ENCODE measurements at regions not wholly inside any gene's neighbourhood (a gene's known extent, or its start where the extent isn't known, plus 50 kb on each side); places are given as distances from the start of the nearest gene placed in this dataset.
"Not testable (repeated sequence)": the region's sequence is repeated elsewhere in the genome, so short reads cannot be mapped to it uniquely, and the experiment has no call there.

GRCh38 chr18:40245612-40246011 lies 1709.4 kb upstream of the PIK3C3 start:
- in situ Hi-C loops (cut with MboI); H4K20me1 ChIP-seq (ENCODE audit: control insufficient read depth, insufficient read depth); H3K4me1 ChIP-seq (ENCODE audit: control insufficient read depth, insufficient read depth, low read length); SMC1A ChIA-PET (ENCODE audit: uncharacterized antibody, unreplicated experiment); ATAC-seq; H3K36me3 ChIP-seq (ENCODE audit: control insufficient read depth in 2 of 2, insufficient read depth in 2 of 2, low read length in 1 of 2); intact Hi-C loops (cut with micrococcal nuclease; ENCODE audit: unreplicated experiment); H3K27me3 ChIP-seq (replicated peaks in 1 of 2; ENCODE audit: control insufficient read depth in 2 of 2, insufficient read depth in 2 of 2, low read length in 1 of 2); FAIRE-seq; DNase-seq (ENCODE audit: low read depth, low spot score); H3K79me2 ChIP-seq (ENCODE audit: control insufficient read depth, insufficient read depth, low read length); H2AFZ ChIP-seq (ENCODE audit: control insufficient read depth, low read depth, low read length); H3K4me3 ChIP-seq; H3K27ac ChIP-seq (ENCODE audit: control insufficient read depth, insufficient read depth); H3K4me2 ChIP-seq (ENCODE audit: control insufficient read depth, insufficient read depth); BruUV-seq (replicated peaks); H3K9ac ChIP-seq (ENCODE audit: control insufficient read depth, insufficient read depth, low read length); RAD21 ChIA-PET (ENCODE audit: unreplicated experiment); H3K9me3 ChIP-seq (replicated peaks; ENCODE audit: control insufficient read depth, insufficient read depth, low read length): not testable (repeated sequence)
- 12% methylated on average over 5 of the region's 5 CpGs for WGBS (ENCODE audit: insufficient coverage, insufficient replicate concordance, low lambda C conversion rate, missing lambda C conversion rate)
- POLR2A ChIA-PET: interaction anchor here (0.6 kb wide), 1 partner anchor 38 kb away, joined by 3 read pairs; no protein-coding TSS in a partner anchor
- TF ChIP-seq NFYB (IDR thresholded peaks at IDR 0.05; ENCODE audit: insufficient read depth, low read depth, low read length): peak; percentile 67; the same call in 1 of the 2 replicates
- CTCF ChIA-PET: interaction anchor here (1.3 kb wide), 1 partner anchor 15 kb away, joined by 4 read pairs; no protein-coding TSS in a partner anchor

GRCh38 chr18:40243607-40244006 lies 1711.4 kb upstream of the PIK3C3 start:
- ChIA-PET SMC1A (ENCODE audit: uncharacterized antibody, unreplicated experiment) (no interaction called here), RAD21 (ENCODE audit: unreplicated experiment) (no interaction called here), CTCF (no interaction called here), POLR2A (no interaction called here)
- no peak overlapping the region for H3K9ac ChIP-seq (ENCODE audit: control insufficient read depth, insufficient read depth, low read length)
- H2AFZ ChIP-seq (ENCODE audit: control insufficient read depth, low read depth, low read length): no peak overlapping the region
- H3K27ac ChIP-seq (ENCODE audit: control insufficient read depth, insufficient read depth): no peak overlapping the region
- no peaks in the 10 kb centered on the region for H3K27me3 ChIP-seq (replicated peaks in 1 of 2; ENCODE audit: control insufficient read depth in 2 of 2, insufficient read depth in 2 of 2, low read length in 1 of 2)
- no peaks in the 10 kb centered on the region for H3K36me3 ChIP-seq (ENCODE audit: control insufficient read depth in 2 of 2, insufficient read depth in 2 of 2, low read length in 1 of 2)
- H3K4me2 ChIP-seq (ENCODE audit: control insufficient read depth, insufficient read depth): no peak overlapping the region
- ATAC-seq (no peak), DNase-seq (ENCODE audit: low read depth, low spot score) (no peak), FAIRE-seq (no peak)
- WGBS (ENCODE audit: insufficient coverage, insufficient replicate concordance, low lambda C conversion rate, missing lambda C conversion rate): 0% methylated on average over 1 of the region's 1 CpG
- H3K4me3 ChIP-seq: no peak overlapping the region
- no peaks in the 10 kb centered on the region for H3K4me1 ChIP-seq (ENCODE audit: control insufficient read depth, insufficient read depth, low read length)
- no peaks in the 10 kb centered on the region for H3K9me3 ChIP-seq (replicated peaks; ENCODE audit: control insufficient read depth, insufficient read depth, low read length)
- BruUV-seq (replicated peaks): no TSS peak
- intact Hi-C loops (cut with micrococcal nuclease; ENCODE audit: unreplicated experiment) (no loop called here), in situ Hi-C loops (cut with MboI) (no loop called here)
- no peaks in the 10 kb centered on the region for H4K20me1 ChIP-seq (ENCODE audit: control insufficient read depth, insufficient read depth)
- TF ChIP-seq ZBED1 (IDR thresholded peaks at IDR 0.05; ENCODE audit: borderline replicate concordance) (no peak), BCLAF1 (IDR thresholded peaks at IDR 0.05) (no peak), SKIL (IDR thresholded peaks at IDR 0.05; ENCODE audit: low read depth, poor library complexity, severe bottlenecking) (no peak), MEF2A (IDR thresholded peaks at IDR 0.05; ENCODE audit: insufficient read depth, low read depth, low read length) (no peak), BCL11A (IDR thresholded peaks at IDR 0.05; ENCODE audit: low read depth, low read length) (no peak), YY1 (IDR thresholded peaks at IDR 0.05; ENCODE audit: low read depth, low read length) (no peak), JUNB (IDR thresholded peaks at IDR 0.05) (no peak), SMC3 (IDR thresholded peaks at IDR 0.05; ENCODE audit: borderline replicate concordance, low read length) (no peak), ZNF274 (IDR thresholded peaks at IDR 0.05; ENCODE audit: insufficient read depth, insufficient read length) (no peak), TCF7 (IDR thresholded peaks at IDR 0.05; ENCODE audit: borderline replicate concordance) (no peak)
- TF ChIP-seq, protein P1, sequence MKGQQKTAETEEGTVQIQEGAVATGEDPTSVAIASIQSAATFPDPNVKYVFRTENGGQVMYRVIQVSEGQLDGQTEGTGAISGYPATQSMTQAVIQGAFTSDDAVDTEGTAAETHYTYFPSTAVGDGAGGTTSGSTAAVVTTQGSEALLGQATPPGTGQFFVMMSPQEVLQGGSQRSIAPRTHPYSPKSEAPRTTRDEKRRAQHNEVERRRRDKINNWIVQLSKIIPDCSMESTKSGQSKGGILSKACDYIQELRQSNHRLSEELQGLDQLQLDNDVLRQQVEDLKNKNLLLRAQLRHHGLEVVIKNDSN (IDR thresholded peaks at IDR 0.05; ENCODE audit: borderline replicate concordance, extremely low read length, insufficient read depth, low read depth, low read length): no peak
- no peaks in the 10 kb centered on the region for H3K79me2 ChIP-seq (ENCODE audit: control insufficient read depth, insufficient read depth, low read length)

All from GM12878 (cell line).